Upper lobe of left lung (tissue), 6 donors: ENCODE measurements at regions not wholly inside any gene's neighbourhood (a gene's known extent, or its start where the extent isn't known, plus 50 kb on each side); places are given as distances from the start of the nearest gene placed in this dataset.

ENCODE experiments used
- ATAC-seq, 2 donors: fragments of 200-7000 bp; cut with Tn5 transposase; one replicate each; pipeline ENCODE4 v1.9.1; 2022; ENCODE audit warnings: mild to moderate bottlenecking in 2 of 2, moderate library complexity in 2 of 2; ENCODE audit not compliant: low FRiP score in 2 of 2
- DNase-seq, 2 donors: peaks; one replicate each; pipeline ENCODE4 v3.0.0-alpha.2; 2019 to 2020
- H3K27ac ChIP-seq, 4 donors: fragments of 200-600 bp; sonication (generic); one replicate each; pipeline ENCODE4 v1.5.1; 2016 to 2019
- H3K27me3 ChIP-seq, 4 donors: fragments of 200-600 bp; sonication (generic); one replicate each; pipeline ENCODE4 v1.5.1; 2017 to 2019
- H3K36me3 ChIP-seq, 4 donors: fragments of 200-600 bp; sonication (generic); one replicate each; pipeline ENCODE4 v1.5.1; 2016 to 2019
- H3K4me1 ChIP-seq, 4 donors: fragments of 200-600 bp; sonication (generic); one replicate each; pipeline ENCODE4 v1.5.1; 2018 to 2019
- H3K4me3 ChIP-seq, 4 donors: fragments of 200-600 bp; sonication (generic); one replicate each; pipeline ENCODE4 v1.5.1; 2017 to 2019; ENCODE audit warnings: mild to moderate bottlenecking in 2 of 4, moderate library complexity in 1 of 4
- H3K9me3 ChIP-seq, 4 donors: fragments of 200-600 bp; sonication (generic); one replicate each; pipeline ENCODE4 v1.5.1; 2018 to 2019
- EP300 ChIP-seq, 4 donors: sonication (generic); formaldehyde crosslinking; IDR thresholded peaks; one replicate each; pipeline ENCODE4 v1.5.1; 2017; ENCODE audit warnings: antibody characterized with exemption in 4 of 4, control low read depth in 2 of 4
- POLR2A ChIP-seq, 4 donors: fragments of 450-650 bp; IDR thresholded peaks; one replicate each; pipeline ENCODE4 v1.5.1; 2016 to 2017; ENCODE audit warnings: antibody characterized with exemption in 4 of 4, mild to moderate bottlenecking in 2 of 4
- POLR2AphosphoS5 ChIP-seq, 2 donors: sonication (generic); formaldehyde crosslinking; IDR thresholded peaks; one replicate each; pipeline ENCODE4 v1.5.1; 2017; ENCODE audit warnings: antibody characterized with exemption in 2 of 2
- WGBS, 2 donors: methylation state at CpG; one replicate each; pipeline ENCODE4 v1.1.5; 2017 to 2018; 5-methylcytosine and 5-hydroxymethylcytosine counted together
- TF ChIP-seq, protein P1 (sequence below), 6 experiments: fragments of 450-650 bp in 4 of 6; fragments of 200-600 bp in 2 of 6; sonication (generic) in 2 of 6; IDR thresholded peaks; one replicate each; pipeline ENCODE4 v1.5.1; 2016 to 2019; ENCODE audit warnings: antibody characterized with exemption in 6 of 6
- donor health status: DM: no; HTN: no; CAD: no; lungs with moderate emphysema.
- donor health status: DM: no; HTN: yes; CAD: no; lungs with severe emphysema.

DNA sequence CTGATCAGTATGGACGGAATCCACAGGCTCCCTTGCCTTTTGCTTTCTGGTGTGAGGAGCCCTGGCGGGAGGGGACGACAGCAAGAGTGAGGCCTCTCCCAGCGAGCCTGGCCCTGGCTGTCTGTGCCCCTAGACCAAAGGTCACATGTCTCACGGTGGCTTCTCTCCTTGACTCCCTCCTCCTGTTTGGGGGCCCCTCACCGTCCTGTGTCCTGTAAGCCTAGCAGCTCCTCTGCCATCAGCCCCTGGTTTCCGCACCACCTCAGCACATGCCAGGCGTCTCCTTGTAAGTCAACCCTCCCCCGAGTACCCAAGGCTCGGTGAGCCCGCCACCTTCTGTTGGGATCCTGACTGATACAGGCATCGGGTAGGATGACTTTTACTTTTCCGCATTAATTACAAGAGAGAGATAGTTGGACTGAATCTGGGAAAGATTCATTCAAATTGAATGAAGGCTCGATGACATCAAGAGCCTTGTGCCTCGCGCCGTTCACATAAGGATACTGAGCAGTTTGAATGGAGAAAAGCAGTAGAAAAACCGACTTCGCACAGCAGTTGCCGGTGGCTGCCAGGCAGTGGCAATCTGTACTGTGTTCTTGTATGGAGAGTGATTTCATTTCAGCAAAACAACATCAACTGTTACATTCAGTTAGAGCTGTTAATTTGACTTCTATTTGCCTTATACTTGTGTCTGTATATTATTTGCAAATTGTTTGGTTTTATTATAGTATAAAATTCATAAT lies 119.8 kb downstream of the XRCC2 start:
- no peak overlapping the region for H3K27ac ChIP-seq
- TF ChIP-seq POLR2AphosphoS5 (IDR thresholded peaks at IDR 0.05) (no peak), POLR2A (IDR thresholded peaks at IDR 0.05) (no peak), EP300 (IDR thresholded peaks at IDR 0.05) (no peak)
- TF ChIP-seq, protein P1, sequence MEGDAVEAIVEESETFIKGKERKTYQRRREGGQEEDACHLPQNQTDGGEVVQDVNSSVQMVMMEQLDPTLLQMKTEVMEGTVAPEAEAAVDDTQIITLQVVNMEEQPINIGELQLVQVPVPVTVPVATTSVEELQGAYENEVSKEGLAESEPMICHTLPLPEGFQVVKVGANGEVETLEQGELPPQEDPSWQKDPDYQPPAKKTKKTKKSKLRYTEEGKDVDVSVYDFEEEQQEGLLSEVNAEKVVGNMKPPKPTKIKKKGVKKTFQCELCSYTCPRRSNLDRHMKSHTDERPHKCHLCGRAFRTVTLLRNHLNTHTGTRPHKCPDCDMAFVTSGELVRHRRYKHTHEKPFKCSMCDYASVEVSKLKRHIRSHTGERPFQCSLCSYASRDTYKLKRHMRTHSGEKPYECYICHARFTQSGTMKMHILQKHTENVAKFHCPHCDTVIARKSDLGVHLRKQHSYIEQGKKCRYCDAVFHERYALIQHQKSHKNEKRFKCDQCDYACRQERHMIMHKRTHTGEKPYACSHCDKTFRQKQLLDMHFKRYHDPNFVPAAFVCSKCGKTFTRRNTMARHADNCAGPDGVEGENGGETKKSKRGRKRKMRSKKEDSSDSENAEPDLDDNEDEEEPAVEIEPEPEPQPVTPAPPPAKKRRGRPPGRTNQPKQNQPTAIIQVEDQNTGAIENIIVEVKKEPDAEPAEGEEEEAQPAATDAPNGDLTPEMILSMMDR (IDR thresholded peaks at IDR 0.05) = no peak
- ATAC-seq (no peak), DNase-seq (no peak)
- no peak overlapping the region for H3K4me3 ChIP-seq
- no peaks in the 10 kb centered on the region for H3K27me3 ChIP-seq
- H3K36me3 ChIP-seq = no peaks in the 10 kb centered on the region
- H3K9me3 ChIP-seq = no peaks in the 10 kb centered on the region
- H3K4me1 ChIP-seq = no peaks in the 10 kb centered on the region
- 87 to 91% methylated on average over 18 to 20 of the region's 20 CpGs for WGBS, 2 donors

DNA sequence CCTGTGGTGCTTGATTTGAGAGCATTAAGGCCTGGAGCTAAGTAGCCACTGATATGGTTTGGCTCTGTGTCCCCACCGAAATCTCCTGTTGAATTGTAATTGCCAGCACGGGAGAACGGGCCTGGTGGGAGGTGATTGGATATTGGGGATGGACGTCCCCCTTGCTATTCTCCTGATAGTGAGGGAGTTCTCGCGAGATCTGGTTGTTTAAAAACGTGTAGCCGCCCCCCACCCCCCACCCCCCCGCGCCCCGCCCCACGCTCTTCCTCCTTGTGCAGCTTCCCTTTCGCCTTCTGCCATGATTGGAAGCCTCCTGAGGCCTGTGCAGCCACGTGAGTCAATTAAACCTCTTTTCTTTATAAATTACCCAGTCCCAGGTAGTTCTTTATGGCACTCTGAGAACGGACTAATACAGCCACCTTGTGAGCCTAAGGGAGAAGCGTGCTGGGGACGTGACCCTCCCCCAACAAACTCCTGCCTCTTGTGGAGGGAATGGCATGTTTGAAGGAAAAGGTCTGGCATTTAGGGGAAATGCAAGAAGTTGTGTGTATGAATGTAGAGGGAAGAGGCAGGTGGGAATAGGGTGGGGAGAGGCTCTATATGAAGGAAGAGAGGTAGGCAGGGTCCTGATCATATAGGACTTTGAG lies 118.0 kb upstream of the KMT2C start:
- Histone ChIP-seq H3K27ac (no peak overlapping the region), H3K4me1 (no peaks in the 10 kb centered on the region), H3K27me3 (no peaks in the 10 kb centered on the region), H3K9me3 (no peaks in the 10 kb centered on the region), H3K36me3 (no peaks in the 10 kb centered on the region), H3K4me3 (no peak overlapping the region)
- TF ChIP-seq POLR2A (IDR thresholded peaks at IDR 0.05) (no peak), EP300 (IDR thresholded peaks at IDR 0.05) (no peak), POLR2AphosphoS5 (IDR thresholded peaks at IDR 0.05) (no peak)
- TF ChIP-seq, protein P1 (IDR thresholded peaks at IDR 0.05) = no peak
- ATAC-seq = no peak
- no peak for DNase-seq
- WGBS, 2 donors = 77 to 78% methylated on average over 17 of the region's 17 CpGs

DNA sequence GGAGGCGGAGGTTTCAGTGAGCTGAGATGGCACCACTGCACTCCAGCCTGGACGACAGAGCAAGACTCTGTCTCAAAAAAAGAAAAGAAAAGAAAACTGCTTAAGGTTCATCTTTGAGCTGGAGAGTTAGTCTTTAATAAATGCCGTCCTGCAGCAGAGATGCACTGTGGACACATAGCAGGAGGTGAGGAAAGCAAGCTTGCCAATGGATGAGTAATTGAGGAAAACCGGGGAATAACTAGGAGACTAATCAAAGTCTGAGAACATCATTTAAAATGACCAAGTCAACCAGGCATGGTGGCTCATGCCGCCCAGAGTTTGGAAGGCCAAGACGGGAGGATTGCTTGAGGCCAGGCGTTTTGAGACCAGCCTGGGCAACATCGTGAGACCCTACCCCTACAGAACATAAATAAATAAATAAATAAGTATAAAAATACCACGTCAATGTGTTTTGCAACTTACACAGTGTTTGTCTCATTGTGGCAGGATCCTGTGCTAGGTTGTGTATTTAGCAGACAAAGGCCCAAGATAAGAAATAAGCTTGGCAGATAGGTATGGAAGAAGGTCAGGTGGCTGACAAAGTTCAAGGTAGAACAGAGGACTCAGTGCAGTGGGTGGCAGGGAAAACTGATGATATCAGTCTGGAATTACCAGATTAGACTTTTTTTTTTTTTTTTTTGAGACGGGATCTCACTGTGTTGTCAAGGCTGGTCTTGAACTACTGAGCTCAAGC lies 115.7 kb upstream of the KMT2C start:
- DNase-seq (no peak), ATAC-seq (no peak)
- no peak overlapping the region for H3K27ac ChIP-seq
- H3K4me3 ChIP-seq = no peak overlapping the region
- H3K4me1 ChIP-seq = no peaks in the 10 kb centered on the region
- H3K36me3 ChIP-seq = no peaks in the 10 kb centered on the region
- 83 to 89% methylated on average over 10 of the region's 10 CpGs for WGBS, 2 donors
- no peaks in the 10 kb centered on the region for H3K9me3 ChIP-seq
- TF ChIP-seq, protein P1 (IDR thresholded peaks at IDR 0.05) = no peak
- no peak for TF ChIP-seq POLR2A (IDR thresholded peaks at IDR 0.05)
- no peak for TF ChIP-seq EP300 (IDR thresholded peaks at IDR 0.05)
- no peak for TF ChIP-seq POLR2AphosphoS5 (IDR thresholded peaks at IDR 0.05)
- H3K27me3 ChIP-seq = no peaks in the 10 kb centered on the region

DNA sequence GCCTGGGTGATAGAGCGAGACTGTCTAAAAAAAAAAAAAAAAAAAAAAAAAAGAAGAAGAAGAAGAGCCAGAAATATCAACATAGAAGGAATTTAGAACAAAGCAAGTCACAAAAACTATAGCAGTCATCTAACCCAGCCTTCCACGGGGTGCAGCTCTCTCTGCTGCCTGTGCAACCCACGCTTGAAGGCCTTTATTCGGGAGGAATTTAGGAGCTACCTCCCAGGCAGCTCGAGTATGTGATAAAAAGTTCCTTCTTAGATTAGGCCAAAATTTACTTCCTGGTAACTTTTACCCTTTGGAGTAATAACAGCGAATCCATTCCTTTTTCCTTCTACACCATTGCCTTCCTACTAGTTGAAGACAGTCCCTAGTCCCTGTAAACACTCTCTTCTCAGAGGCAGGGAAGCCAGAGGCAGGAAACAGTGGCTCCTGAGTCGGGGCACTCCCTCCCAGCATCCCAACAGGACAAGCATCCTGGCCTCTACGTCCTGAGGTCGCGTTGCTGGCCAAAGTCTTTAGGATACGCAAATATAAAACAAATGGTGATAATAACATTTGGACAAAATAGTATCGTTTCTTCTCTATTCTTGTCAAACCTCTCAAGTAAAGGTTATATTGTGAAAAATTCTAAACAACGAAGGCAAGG lies 109.3 kb upstream of the KMT2C start:
- Histone ChIP-seq H3K4me1 (no peaks in the 10 kb centered on the region), H3K4me3 (no peak overlapping the region), H3K36me3 (no peaks in the 10 kb centered on the region), H3K27me3 (no peaks in the 10 kb centered on the region), H3K27ac (no peak overlapping the region), H3K9me3 (no peaks in the 10 kb centered on the region)
- 69 to 72% methylated on average over 13 of the region's 13 CpGs for WGBS, 2 donors
- ATAC-seq = no peak
- DNase-seq = no peak
- TF ChIP-seq POLR2AphosphoS5 (IDR thresholded peaks at IDR 0.05) (no peak), EP300 (IDR thresholded peaks at IDR 0.05) (no peak), POLR2A (IDR thresholded peaks at IDR 0.05) (no peak)
- TF ChIP-seq, protein P1 (IDR thresholded peaks at IDR 0.05) = no peak
